ENCODE measurements at regions not wholly inside any gene's neighbourhood (a gene's known extent, or its start where the extent isn't known, plus 50 kb on each side); places are given as distances from the start of the nearest gene placed in this dataset.
"Not testable (repeated sequence)": the region's sequence is repeated elsewhere in the genome, so short reads cannot be mapped to it uniquely, and the experiment has no call there.

DNA sequence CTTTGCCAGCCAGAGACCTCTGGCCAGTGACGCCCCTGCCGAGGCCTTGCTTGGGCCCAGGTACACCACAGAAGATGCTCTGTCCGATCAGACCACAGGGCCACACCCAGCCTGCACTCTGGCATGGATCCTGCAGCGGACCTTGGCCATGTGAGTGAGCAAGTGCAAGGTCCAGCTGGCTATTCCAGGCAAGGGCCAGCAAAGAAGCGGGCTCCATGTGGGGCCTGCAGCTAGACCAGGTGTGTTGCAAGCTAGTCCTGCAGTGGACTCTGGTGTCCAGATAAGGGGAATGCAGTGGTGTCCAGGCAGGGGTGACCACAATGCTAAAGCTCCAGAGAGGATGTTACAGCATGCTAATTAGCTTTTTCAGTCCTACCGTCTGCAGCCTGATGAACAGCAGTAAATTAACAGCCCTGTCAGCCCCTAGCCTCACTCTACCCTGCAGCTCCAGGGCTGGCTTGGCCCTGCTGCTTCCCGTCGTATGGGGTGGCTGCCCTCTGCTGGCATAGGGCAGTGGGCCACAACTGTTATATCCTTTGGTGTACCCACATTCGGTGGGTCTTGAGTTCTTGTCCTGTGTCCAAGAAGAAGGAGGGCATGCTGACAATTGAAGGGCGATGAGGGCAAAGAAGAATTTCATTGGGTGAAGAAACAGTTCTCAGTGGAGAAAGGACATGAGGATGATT, 284.5 kb upstream of the POU5F2 start:
- DNase-seq (ENCODE audit: low spot score) = no peak

GRCh38 chr5:94024620-94025019, 283.2 kb upstream of the POU5F2 start:
- no peak for DNase-seq (ENCODE audit: low spot score)

DNA sequence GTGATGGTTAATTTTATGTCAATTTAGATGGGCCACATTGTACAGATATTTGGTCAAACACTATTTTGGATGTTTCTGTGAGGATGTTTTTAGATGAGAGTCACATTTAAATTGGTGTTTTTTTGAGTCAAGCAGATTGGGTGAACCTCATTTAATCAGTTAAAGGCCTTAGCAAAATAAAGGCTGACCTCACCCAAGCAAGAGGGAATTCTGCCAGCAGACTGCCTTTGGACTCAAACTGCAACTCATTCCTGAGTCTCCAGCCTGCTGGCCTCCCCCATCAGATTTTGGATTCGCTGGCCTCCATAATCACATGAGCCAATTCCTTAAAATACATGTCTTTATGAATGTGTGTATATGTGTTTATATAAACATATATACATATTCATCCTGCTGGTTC, 282.7 kb upstream of the POU5F2 start:
- DNase-seq (ENCODE audit: low spot score) = no peak

DNA sequence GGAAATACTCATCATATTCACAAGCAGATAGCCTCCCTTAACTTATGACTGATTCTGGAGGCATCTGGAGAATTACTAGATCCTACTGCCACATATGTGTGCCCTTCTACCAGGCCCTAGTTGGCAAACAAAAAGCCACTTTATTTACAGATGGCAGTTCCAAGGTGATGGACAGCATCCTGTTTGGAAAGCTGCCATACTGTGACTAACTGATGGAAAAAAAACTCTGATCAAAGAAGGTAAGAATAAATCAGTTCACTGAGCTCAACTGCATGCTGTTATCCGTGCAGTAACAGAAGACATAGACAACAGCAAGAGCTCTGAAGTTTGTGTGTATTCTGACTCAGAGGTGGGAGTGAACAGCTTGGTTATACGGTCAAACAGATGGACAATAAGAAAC, 279.8 kb upstream of the POU5F2 start:
- peak; percentile 13 for DNase-seq (ENCODE audit: low spot score)

DNA sequence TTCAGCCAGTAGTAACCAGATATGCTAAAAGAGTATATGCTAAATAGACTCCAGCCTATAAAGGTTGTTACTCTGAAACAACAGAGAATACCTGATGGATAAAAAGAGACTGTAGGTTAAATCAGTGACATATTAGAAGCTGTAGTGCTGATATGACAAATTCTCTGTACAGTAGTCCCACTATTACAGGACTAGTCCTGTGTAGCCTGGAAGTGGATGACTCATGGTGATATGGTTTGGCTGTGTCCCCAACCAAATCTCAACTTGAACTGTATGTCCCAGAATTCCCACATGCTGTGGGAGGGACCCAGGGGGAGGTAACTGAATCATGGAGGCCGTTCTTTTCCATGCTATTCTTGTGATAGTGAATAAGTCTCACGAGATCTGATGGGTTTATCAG, 276.2 kb upstream of the POU5F2 start:
- no peak for DNase-seq (ENCODE audit: low spot score)

- DNase-seq (ENCODE audit: low spot score) = no peak
Measured at GRCh38 chr5:94010814-94011213, 269.4 kb upstream of the POU5F2 start.

DNA sequence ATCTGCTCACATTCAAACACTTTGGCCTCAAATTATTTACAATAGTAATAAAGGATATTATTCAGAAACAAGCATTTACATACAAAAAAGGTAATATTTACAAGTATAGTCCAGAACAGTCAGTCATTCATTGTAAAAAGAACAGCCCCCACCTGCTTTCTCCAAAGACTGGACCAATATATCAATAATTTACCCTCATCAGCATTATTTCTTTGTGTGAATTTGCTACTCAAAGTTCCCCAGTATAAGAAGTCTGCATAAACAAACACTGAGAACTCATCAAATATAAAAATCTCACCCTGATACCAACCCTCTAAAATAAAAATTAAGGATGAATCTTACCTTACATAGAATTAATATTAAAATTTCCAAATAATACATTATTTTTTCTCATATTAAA, 267.8 kb upstream of the POU5F2 start:
- no peak for DNase-seq (ENCODE audit: low spot score)

DNA sequence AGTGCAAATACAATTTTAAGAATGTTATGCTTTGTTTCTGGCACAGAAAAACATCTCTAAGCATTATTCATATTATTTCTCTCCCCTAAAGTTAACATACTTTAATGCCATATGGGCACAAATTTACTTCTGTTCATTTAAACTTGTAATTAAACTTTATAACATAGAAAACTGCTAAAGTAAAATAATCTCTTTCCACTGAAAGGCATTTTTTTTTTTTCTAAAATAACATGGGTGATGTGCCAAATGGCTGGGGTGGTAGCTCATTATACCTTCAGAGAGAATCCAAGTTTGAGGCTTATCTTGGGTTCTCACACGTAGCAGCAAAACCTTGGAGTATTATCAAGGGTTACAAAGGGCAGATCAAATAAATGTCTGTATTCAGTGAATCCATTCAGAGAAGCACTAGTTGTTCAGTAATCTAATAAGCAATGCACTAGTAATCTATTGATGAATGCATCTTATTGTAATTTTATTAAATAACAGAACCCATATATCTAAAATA, 257.6 kb upstream of the POU5F2 start:
- DNase-seq (ENCODE audit: low spot score) = no peak

GRCh38 chr5:93997562-93997961, 256.2 kb upstream of the POU5F2 start:
- no peak for DNase-seq (ENCODE audit: low spot score)

DNA sequence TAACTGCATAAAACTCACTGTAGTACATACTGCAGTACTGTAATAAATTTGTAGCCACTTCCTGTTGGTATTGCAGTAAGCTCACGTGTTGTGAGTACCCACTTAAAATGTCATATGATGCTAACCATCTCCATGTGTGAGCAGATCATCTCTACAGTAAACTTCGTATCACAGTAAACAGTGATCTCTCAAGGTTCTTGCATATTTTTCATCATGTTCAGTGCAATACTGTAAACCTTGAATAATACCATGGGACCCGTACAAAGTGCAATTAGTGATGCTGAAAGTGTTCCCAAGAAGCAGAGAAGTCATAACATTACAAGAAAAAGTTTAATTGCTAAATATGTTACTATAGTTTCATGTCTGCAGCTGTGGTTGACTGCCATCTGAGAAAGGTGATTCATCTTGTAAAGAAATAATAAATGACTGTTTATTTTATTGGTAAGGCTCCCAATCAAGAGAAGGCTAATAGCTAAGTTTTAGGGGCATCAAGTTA, 253.8 kb upstream of the POU5F2 start:
- no peak for DNase-seq (ENCODE audit: low spot score)

GRCh38 chr5:93993161-93993560, 251.8 kb upstream of the POU5F2 start:
- no peak for DNase-seq (ENCODE audit: low spot score)

GRCh38 chr5:93990504-93991070, 249.2 kb upstream of the POU5F2 start:
- no peak for DNase-seq (ENCODE audit: low spot score)

DNA sequence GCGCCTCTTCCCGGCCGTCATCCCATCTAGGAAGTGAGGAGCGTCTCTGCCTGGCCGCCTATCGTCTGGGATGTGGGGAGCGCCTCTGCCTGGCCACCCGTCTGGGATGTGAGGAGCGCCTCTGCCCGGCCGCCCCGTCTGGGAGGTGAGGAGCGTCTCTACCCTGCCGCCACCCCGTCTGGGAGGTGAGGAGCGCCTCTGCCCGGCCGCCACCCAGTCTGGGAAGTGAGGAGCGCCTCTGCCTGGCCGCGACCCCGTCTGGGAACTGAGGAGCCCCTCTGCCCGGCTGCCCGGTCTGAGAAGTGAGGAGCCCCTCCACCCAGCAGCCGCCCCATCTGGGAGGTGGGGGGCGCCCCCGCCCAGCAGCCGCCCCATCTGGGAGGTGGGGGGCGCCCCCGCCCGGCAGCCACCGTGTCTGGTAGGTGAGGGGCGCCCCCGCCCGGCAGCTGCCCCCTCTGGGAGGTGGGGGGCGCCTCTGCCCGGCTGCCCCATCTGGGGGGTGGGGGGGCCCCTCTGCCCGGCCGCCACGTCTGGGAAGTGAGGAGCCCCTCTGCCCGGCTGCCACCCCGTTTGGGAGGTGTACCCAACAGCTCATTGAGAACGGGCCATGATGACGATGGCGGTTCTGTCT, 244.7 kb upstream of the POU5F2 start:
- DNase-seq (ENCODE audit: low spot score) = not testable (repeated sequence)

DNA sequence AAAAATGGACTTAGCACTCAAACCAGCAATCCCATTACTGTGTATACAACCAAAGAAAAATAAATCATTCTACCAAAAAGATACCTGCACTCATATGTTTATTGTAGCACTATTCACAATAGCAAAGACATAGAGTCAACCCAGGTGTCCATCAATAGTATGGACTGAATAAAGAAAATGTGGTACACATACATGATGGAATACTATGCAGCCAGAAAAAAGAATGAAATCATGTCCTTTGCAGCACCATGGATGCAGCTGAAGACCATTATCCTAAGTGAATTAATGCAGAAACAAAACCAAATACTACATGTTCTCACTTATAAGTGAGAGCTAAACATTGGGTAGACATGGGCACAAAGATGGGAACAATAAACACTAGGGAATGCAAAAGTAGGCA, 236.8 kb upstream of the POU5F2 start:
- DNase-seq (ENCODE audit: low spot score) = no peak

GRCh38 chr5:93967923-93968322, 226.5 kb upstream of the POU5F2 start:
- DNase-seq (ENCODE audit: low spot score) = no peak

GRCh38 chr5:93964421-93964820, 223.0 kb upstream of the POU5F2 start:
- DNase-seq (ENCODE audit: low spot score) = no peak

- DNase-seq (ENCODE audit: low spot score) = no peak
Measured at GRCh38 chr5:93960042-93960441, 218.6 kb upstream of the POU5F2 start.

GRCh38 chr5:93956006-93956405, 214.6 kb upstream of the POU5F2 start:
- DNase-seq (ENCODE audit: low spot score) = no peak

GRCh38 chr5:93954421-93955069, 213.1 kb upstream of the POU5F2 start:
- no peak for DNase-seq (ENCODE audit: low spot score)

DNA sequence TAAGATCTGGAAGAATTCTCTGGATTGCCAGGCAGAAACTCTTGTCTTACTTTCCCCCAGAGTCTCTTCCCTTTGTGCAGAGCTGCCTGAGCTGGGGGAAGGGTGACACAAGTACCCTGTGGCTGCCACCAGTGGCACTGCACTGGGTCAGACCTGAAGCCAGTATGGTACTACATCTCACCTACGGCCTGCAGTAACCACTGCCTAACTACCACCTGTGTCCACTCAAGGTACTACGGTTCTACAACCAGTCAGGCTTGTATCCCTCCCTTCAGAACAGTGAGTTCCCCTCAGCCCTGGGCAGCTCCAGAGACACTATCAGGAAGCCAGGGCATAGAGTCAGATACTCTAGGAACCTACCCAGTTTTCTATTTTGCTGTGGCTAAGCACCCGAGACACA, 212.0 kb upstream of the POU5F2 start:
- DNase-seq (ENCODE audit: low spot score) = no peak

- DNase-seq (ENCODE audit: low spot score) = no peak
Measured at GRCh38 chr5:93941897-93942296, 200.5 kb upstream of the POU5F2 start.

DNA sequence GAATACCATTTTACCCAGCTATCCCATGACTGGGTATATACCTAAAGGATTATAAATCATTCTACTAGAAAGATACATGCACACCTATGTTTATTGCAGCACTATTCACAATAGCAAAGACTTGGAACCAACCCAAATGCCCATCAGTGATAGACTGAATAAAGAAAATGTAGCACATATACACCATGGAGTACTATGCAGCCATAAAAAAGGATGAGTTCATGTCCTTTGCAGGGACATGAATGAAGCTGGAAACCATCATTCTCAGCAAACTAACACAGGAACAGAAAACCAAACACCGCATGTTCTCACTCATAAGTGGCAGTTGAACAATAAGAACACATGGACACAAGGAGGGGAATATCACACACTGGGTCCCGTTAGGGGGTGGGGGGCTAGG, 191.9 kb upstream of the POU5F2 start:
- not testable (repeated sequence) for DNase-seq (ENCODE audit: low spot score)

DNA sequence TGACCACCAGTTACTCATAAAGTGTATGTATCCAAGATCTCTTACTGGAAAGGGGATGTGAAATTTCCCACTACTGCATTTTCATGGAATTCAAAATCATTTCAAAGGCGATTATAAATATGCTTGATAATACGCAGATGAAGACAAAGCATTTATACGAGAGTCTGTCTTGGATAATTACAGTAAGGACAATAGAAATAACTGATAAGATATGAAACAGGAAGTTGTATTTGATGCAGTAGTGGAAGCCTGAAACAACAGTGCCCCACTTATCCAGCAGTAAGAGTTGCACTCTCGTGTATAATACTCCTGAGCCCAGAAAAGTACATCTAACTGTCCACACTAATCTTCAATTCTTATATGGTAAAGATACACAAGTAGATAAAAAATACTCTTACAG, 188.7 kb upstream of the POU5F2 start:
- no peak for DNase-seq (ENCODE audit: low spot score)

Data from hepatic stellate cell (primary cell).